ENCODE measurements at regions not wholly inside any gene's neighbourhood (a gene's known extent, or its start where the extent isn't known, plus 50 kb on each side); places are given as distances from the start of the nearest gene placed in this dataset.

- no peak for DNase-seq (ENCODE audit: low read depth in 2 of 2, low spot score in 1 of 2)
These were observed 485.3 kb downstream of the SLITRK6 start for GRCh38 chr13:85313761-85314503.

- DNase-seq (ENCODE audit: low read depth in 2 of 2, low spot score in 1 of 2) = no peak
These were observed 487.1 kb downstream of the SLITRK6 start for GRCh38 chr13:85312071-85312470.

GRCh38 chr13:85303630-85304029 is 495.6 kb downstream of the SLITRK6 start:
- DNase-seq (ENCODE audit: low read depth in 2 of 2, low spot score in 1 of 2) = no peak

GRCh38 chr13:85298387-85298924 is 500.8 kb downstream of the SLITRK6 start:
- no peak for DNase-seq (ENCODE audit: low read depth in 2 of 2, low spot score in 1 of 2)

GRCh38 chr13:85288698-85289097 is 510.5 kb downstream of the SLITRK6 start:
- DNase-seq (ENCODE audit: low read depth in 2 of 2, low spot score in 1 of 2) = no peak

- no peak for DNase-seq (ENCODE audit: low read depth in 2 of 2, low spot score in 1 of 2)
These were observed 511.7 kb downstream of the SLITRK6 start for GRCh38 chr13:85287528-85287927.

GRCh38 chr13:85286081-85286480 is 513.1 kb downstream of the SLITRK6 start:
- DNase-seq (ENCODE audit: low read depth in 2 of 2, low spot score in 1 of 2) = no peak

GRCh38 chr13:85284349-85284748 is 514.9 kb downstream of the SLITRK6 start:
- no peak for DNase-seq (ENCODE audit: low read depth in 2 of 2, low spot score in 1 of 2)

GRCh38 chr13:85283408-85283807 is 515.8 kb downstream of the SLITRK6 start:
- no peak for DNase-seq (ENCODE audit: low read depth in 2 of 2, low spot score in 1 of 2)

- no peak for DNase-seq (ENCODE audit: low read depth in 2 of 2, low spot score in 1 of 2)
These were observed 516.3 kb downstream of the SLITRK6 start for GRCh38 chr13:85282876-85283275.

- no peak for DNase-seq (ENCODE audit: low read depth in 2 of 2, low spot score in 1 of 2)
These were observed 520.4 kb downstream of the SLITRK6 start for GRCh38 chr13:85278851-85279250.

- DNase-seq (ENCODE audit: low read depth in 2 of 2, low spot score in 1 of 2) = no peak
These were observed 521.5 kb downstream of the SLITRK6 start for GRCh38 chr13:85277748-85278147.

- DNase-seq (ENCODE audit: low read depth in 2 of 2, low spot score in 1 of 2) = no peak
These were observed 532.4 kb downstream of the SLITRK6 start for GRCh38 chr13:85266771-85267170.

- DNase-seq (ENCODE audit: low read depth in 2 of 2, low spot score in 1 of 2) = no peak
These were observed 532.9 kb downstream of the SLITRK6 start for GRCh38 chr13:85266331-85266730.

- no peak for DNase-seq (ENCODE audit: low read depth in 2 of 2, low spot score in 1 of 2)
These were observed 533.9 kb downstream of the SLITRK6 start for GRCh38 chr13:85265296-85265695.

GRCh38 chr13:85262499-85262898 is 536.7 kb downstream of the SLITRK6 start:
- DNase-seq (ENCODE audit: low read depth in 2 of 2, low spot score in 1 of 2) = no peak

GRCh38 chr13:85261757-85262346 is 537.4 kb downstream of the SLITRK6 start:
- DNase-seq (ENCODE audit: low read depth in 2 of 2, low spot score in 1 of 2) = no peak

- DNase-seq (ENCODE audit: low read depth in 2 of 2, low spot score in 1 of 2) = no peak
These were observed 538.3 kb downstream of the SLITRK6 start for GRCh38 chr13:85260896-85261295.

GRCh38 chr13:85255978-85256377 is 543.2 kb downstream of the SLITRK6 start:
- no peak for DNase-seq (ENCODE audit: low read depth in 2 of 2, low spot score in 1 of 2)

GRCh38 chr13:85254641-85255040 is 544.6 kb downstream of the SLITRK6 start:
- DNase-seq (ENCODE audit: low read depth in 2 of 2, low spot score in 1 of 2) = no peak

GRCh38 chr13:85249151-85249550 is 550.1 kb downstream of the SLITRK6 start:
- no peak for DNase-seq (ENCODE audit: low read depth in 2 of 2, low spot score in 1 of 2)

GRCh38 chr13:85247780-85248179 is 551.4 kb downstream of the SLITRK6 start:
- no peak for DNase-seq (ENCODE audit: low read depth in 2 of 2, low spot score in 1 of 2)

GRCh38 chr13:85243831-85244230 is 555.4 kb downstream of the SLITRK6 start:
- no peak for DNase-seq (ENCODE audit: low read depth in 2 of 2, low spot score in 1 of 2)

Measured in stimulated activated CD8-positive, alpha-beta memory T cell treated with anti-CD3 and anti-CD28 coated beads, Interleukin-4, amount 100 ng/mL, for 4 hours (primary cell).